HG02852 (cell line): ENCODE measurements at regions not wholly inside any gene's neighbourhood (a gene's known extent, or its start where the extent isn't known, plus 50 kb on each side); places are given as distances from the start of the nearest gene placed in this dataset.

Source experiments
- ATAC-seq: cut with Tn5 transposase; IDR thresholded peaks from one replicate; pipeline ENCODE4 v1.9.1; 2021; ENCODE audit warnings: mild to moderate bottlenecking, moderate library complexity; ENCODE audit not compliant: unreplicated experiment

DNA sequence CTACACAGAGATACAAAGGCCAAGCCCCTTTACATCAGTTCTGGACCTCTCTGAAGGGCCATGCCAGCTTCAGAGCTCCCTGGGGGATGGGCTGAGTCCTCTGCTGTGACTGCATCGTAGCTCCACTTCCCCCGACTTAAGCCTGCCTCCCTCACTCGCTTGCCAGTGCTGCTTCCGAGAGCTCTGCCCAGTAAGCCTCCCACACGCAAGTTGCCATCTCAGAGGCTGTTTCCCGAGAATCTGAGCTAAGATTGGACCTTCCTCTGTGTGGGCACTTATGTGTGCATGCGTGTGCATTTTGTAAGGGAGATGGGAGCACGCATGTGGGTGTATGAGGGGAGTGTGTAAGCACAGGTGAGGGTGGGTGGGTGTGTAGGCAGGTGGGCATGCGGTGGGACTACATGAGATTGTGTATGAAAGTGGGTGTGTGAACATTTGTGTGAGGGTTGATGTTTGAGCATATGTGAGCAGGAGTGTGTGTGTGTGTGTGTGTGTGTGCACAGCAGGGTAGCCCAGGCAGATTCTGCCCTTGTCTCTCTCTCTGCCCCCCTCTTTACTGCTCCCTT lies 163.0 kb upstream of the SYT13 start:
- ATAC-seq = no peak

DNA sequence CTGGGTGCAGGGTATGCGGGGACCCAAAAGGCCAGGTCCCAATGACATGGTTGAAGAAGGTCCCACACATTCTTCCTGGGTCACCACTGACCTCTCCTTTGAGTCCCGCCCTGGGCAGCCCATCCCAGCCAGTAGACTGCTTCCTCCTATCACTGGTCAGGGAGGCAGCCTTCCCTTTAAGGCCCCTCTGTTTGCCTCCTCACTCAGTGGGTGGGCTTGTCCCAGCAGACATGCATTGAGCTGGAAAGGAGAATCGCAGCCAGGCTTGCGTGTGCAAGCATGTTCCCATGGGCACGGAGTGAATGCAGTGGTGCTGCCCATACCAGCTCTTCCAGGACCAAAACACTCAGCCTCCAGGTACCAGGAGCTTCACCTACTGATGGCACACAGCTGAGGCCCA lies 162.4 kb upstream of the SYT13 start:
- no peak for ATAC-seq

DNA sequence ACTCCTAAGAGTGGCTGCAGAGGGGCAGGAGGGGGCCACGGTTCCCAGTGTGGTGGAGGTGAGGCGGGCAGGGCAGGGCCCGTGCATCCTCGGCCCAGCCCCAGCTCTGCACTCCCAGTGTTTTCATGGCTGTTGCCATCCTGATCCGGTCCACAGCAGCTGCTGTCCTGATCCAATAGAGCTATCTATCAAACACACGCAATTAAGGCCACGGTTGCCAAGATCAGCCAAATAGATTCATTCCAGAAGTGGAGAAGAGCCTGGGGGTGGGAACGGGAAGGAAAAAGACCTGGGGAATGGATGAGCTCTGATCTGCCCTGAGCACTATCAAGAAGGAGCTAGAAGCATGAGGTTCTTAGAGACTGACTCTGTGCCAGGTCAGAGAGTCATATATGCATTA lies 160.9 kb upstream of the SYT13 start:
- no peak for ATAC-seq

DNA sequence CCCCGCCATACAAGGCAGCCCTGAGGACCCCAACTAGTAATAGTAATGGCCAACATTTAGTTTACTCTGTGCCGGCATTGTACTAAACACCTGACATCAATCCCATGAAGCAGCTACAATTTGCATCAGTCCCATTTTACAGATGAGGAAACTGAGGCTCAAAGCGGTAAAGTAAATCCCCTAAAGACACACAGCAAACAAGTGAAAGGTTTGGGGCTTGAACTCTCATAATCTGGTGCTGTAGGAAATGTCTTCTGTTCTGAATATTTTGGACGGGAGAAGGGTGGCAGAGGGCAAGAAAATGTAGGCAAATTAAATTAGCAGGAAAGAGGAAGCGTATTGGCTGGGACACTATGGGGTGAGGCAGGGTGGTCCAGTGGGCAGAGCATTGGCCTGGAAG lies 160.3 kb upstream of the SYT13 start:
- no peak for ATAC-seq

DNA sequence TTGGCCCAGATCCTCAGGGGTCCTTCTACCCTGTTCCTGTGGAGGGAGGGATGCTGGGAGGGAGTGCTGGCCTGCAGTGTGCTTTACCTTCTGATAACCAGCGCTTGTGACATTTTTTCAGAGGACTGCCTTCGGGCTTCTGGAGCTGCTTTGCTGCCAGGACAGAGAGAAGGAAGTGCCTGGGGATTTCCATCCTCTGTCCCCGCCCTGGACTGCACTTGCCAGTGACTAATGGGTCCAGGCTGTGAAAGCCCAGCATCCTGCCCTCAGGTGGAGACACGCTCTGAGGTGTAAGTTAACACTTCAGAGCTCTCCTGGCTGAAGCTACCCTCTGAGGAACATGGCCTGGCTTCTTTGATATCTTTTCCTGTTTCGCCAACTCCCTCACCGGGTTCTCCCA lies 158.7 kb upstream of the SYT13 start:
- ATAC-seq = no peak

DNA sequence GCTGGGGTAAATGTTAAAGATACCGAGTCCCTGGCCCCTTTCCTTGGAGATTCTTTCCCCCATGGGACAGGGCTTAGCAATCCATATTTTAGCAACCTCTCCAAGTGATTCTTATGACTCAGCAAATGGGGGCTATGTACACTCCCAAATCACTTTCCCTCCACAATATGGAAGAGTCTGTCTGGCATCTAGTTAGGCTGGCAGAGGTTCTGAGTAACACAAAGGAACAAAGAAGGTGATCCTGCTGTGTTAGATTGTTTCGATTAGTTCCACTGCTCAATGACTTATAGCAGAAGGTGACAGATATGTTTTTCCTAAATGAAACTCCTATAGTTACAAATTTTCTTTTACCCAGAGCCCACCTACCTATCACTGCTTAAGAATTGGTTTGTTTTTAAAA lies 154.0 kb upstream of the SYT13 start:
- ATAC-seq = no peak

DNA sequence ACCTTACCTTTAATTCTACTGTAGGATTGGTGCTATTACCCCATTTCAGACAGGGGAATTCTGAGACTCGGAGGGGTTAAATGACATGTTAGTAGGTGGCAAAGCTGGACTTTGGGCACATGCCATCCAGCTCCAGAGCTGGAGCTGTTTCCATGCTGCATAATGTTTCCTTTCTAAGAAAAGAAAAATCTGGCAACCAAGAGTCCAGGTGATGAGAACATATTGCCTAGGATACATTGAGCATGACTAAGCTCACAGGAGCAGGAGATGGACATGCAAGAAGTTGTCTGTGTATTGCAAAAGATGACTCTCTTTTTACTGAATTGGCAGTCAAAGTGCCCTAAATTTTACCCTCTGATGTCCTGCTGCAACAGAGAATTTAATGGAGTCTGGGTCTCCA lies 150.8 kb upstream of the SYT13 start:
- ATAC-seq = no peak

DNA sequence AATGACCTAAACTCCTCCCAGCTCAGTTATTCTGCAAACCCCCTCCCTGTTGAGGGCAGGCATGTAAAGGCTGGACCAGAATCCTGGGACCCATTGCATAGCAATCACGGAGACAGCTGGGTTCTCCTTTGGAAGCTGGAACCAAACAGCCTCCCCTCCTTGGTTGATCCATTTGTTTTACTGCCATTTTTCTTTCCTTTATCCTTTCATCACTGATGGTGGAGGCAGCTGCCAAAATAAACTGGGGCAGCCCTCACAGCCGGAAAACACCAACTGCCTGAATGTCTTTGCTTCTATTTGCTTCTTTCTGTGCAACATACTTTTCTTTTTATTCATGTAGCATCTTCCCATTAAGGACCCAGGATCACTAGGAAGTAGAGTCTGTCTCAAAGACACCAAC lies 150.0 kb upstream of the SYT13 start:
- no peak for ATAC-seq

DNA sequence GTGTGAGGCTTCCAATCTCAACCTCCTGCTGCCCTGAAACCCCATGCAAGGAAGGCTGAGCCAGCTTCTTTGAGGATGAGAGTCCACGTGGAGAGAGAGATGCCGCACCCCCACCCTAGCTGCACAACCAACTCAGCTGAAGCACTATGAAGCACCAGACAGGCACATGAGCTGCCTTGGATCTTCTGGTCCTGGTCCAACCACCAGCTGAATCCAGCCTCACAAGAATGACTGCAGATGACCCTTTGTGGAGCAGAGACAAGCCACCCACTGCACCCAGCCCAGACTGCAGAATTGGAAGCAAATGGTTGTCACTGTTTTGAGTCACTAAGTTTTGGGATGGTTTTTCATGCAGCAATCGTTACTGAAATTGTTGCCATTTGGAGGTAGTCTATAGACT lies 149.6 kb upstream of the SYT13 start:
- no peak for ATAC-seq

DNA sequence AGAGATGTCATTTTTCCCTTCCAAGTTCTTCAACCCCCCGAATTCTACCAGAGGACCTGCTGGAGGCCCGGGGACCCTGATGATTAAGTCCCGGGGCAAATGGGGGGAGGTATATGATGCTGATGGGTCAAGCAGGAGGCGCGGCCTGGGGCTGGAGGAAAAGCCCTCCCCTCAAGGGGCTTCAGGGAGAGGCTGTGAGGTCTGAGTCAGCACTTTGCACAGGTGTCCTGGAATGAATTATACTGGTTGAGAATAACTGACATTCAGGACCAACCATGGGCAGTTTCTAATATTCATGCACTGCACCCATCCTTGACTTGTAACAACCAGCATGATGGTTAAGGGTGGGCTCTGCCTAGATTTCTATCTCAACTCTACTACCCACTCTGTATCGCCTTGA lies 146.8 kb upstream of the SYT13 start:
- ATAC-seq = no peak

DNA sequence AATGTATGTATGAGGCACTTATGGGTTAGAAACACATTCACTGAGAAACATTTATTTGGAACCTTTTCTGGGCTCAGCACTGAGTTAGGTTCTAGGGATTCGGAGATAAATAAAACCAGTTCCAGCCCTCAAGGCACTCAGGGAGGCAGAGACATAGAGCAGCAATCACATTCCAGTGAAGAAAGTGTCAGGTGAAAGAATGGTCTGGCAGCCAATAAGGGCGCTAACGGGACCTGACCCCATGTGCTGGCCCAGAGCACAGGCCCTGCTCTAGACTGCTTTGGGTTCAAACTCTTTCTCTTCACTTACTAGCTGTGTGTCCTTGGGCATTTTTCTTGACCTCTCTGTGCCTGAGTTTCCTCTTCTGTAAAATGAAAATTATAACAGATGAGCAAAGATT lies 146.0 kb upstream of the SYT13 start:
- no peak for ATAC-seq

DNA sequence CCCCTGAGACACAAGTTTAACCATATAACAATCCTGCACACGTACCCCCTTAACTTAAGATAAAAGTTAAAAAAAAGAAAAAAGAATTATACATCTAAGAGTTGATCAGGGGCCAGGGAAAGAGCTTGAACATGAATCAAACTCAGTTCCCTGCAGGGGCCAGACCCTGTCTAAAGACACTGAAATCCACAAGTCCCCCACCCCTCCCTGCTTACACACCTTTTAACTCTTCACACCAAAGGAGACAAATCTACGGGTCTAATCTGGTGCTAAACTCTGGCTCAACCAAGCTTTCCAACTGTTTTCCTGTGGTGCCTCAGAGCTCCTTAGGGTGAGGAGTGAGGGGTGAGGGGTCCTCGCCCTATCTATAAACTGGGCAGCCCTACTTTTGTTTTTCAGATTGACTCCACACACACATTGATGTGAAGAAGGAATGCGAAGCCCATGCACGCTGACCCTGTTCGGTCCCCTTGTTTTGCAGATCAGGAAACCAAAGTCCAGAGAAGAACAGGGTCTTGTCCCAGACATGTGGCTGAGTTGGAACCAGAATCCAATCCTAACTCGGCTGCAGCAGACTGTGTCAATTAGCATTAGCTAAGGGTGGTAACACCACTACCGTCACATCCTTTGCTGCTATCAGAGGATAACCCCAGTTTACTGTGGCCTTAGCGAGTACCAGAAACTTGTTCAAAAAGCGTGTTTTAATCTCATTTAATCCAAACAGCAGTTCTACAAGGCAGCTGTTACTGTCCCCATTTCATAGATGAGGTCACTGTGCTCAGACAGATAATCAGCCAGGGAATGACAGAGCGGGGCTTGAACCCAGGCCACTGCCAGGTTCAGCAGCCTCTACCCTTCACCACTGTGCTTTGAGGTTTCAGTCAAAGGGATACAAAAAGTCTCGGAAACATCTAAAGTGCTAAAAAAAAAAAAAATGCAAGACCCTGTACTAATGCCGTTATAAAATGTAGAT lies 145.2 kb upstream of the SYT13 start:
- ATAC-seq = no peak

DNA sequence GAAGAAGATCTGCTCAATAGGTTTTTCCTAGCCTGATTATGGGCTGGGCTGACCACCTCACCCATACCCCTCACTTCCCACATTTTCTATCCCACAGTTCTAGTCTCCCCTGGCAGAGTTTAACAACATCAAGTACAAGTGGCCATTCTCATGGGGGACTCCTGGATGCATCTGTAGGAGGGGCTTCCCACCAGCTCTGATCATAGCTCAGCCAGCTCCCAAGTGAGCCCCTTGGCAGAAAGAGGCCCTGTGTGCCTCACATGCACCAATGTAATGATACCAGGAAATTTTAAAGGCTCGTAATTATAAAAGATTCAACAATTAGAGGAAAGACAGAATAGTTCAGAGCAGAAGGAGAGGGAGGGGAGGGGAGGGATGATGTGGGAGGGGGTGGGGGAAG lies 144.2 kb upstream of the SYT13 start:
- no peak for ATAC-seq

DNA sequence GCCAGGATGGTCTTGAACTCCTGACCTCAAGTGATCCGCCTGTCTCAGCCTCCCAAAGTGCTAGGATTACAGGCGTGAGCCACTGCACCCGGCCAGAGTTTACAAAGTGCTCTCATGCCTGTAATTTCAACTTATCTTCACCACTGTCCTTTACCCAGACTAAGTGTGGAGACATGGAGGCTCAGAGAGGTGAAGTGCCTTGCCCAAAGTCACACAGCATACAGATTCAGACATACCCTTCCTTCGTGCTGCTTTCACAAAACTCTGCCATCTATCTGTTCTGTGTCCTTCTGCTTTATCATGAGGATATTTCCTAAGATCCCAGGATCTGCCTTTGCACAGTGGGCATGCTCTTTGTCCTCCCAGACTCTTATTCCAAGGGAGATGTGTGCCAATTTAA lies 143.6 kb upstream of the SYT13 start:
- ATAC-seq = no peak

DNA sequence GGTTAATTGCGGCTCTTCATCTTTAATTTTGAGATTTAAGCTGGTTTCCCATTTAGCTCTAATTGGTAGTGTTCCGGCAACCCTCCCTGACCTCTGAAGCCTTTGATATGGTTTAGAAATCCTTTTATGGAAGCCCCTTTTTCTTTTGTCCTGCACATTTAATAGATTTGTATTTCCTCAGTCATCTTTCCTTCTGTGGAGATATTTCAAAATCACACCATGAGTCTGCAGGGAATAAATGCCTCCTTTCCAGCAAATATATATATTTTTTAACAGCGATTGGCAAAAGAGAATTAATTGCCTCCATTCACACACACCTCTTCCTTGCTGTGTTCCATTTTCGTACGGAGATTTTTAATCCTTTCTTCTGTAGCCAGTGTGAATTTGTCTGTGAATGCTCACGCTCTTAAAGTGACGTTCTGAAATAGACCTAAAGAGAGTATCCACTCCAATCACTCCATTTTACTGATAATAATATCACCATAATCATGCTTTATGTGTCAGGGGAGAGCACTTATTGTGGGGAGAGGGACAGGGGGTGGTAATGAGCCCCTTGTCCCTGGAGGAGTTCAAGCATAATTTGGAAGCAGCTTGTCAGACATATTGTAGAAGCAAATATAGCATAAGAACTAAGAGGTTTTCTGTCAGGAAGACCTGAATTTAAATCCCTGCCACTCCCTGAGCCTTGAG lies 142.5 kb upstream of the SYT13 start:
- ATAC-seq = no peak

DNA sequence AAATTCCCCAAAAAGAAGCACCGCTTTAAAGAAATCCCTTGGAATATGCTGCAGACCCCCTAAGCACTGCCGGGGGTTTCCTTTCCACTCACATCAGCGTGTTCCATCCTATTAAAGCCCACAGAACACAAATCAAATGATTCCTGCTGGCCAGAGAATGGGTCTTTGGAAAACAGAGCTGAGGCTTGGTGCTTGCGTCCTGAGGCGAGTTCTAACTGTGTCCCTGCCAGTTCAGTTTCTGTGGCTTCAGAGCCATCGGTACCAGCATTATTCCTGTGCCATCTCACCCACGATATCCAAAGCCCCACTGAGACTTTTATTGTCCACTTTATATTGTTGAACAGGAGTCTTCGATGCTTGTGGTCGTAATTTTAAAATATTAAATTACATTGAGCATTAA lies 142.0 kb upstream of the SYT13 start:
- no peak for ATAC-seq

DNA sequence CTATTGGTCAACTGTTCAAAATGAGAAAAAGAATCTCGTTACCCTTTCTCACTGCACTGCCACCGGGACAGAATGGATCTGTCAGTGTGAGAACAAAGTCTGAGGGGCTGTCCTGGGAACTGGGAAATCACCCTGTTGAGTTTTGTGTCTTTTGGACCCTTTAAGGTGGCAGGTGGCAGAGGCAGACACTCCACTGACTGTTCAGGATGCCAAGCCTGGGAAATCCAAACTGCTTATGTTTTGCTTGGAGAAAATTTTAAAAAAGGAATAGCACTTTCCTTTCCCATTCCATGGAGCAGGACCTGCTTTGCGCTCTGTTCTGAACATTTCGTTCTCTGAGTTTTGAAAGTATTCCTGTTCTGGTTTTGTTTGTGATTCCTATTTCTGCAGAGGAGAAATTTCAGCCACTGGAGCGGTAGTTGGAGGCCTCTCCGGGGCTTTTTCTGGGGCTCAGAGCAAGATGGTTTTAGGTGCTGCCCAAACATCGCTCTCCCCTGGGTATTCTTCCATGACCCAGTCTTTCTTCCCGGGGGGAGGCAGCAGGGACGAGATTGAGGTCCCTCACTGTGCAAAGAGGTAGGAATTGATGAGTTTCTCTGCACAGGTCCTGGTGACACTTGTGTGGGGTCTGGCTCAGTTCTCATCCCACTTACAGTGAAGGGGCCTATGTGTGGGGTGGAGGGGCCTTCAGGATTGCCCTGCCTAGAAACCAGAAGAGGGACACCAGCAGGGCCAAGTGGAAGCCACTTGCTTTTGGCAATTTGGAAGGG lies 138.5 kb upstream of the SYT13 start:
- ATAC-seq = no peak

DNA sequence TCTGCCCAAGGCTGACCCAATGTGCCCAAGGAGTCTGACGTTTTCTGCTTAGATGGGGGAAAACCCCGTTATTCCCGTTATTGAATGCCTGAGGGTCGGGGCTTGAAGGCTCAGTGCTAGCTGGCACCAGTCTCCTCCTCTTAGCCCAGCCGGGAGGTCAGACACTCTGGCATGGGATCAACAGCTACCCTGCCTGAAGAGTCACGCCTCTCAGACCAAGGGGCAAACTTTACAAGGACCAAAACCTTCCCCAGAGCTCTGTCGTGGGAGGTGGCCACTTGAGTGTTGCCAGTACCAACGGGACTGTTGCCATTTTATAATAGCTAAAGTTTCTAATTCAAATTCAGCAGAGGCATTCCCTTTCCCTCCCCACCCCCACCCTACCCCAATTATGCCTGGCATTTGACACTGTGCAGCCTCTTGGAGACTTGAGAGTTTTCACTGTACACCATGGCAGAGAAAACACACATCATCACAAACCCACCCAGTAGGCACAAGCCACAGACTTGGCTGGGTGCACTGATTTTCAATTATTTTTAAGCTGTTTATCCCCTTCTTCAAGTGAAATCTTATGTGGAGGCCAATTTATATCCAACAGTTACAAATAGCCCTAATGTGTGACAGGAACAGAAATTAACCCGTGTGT lies 137.5 kb upstream of the SYT13 start:
- ATAC-seq = no peak

DNA sequence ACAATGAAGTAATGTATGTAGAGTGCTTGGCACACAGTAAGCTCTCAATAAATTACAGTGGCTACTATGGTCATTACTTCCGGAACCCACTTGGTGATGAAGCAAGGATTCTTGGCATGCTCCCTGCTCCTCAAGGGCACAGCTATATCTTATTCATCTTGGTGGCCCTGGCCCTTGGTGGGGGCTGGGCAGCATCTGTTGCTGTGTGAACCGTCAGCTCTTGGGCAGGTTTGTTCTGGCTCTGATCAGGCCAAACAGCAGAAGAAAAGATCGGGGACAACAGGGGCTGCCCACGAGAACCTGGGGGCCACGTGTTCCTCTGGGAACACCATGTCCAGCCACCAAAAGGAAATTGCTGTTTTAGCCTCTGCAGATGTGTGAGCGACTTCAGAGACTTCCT lies 136.9 kb upstream of the SYT13 start:
- ATAC-seq = no peak

DNA sequence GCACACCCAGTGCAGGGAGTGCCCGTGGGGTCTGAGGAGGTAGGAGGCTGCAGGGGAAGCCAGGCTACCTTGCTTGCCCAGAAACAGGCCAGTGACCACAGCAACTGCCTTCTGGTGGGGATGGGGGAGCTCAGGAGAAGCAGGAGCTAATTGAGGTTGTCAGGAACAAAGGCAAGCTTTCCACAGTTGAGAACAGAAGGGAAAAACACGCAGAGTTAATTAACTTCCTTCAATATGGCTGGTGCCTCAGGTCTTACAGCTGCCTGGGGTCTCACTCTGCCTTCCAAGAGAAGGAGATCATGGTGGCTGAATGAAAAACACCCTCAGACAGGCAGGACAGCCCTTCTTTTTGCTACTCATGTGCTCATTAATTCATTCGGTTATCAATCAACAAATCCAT lies 127.9 kb upstream of the SYT13 start:
- no peak for ATAC-seq
